Erythroblast (primary cell): ENCODE measurements at regions not wholly inside any gene's neighbourhood (a gene's known extent, or its start where the extent isn't known, plus 50 kb on each side); places are given as distances from the start of the nearest gene placed in this dataset.

Experiments
- GATA1 ChIP-seq: IDR thresholded peaks from 2 replicates; pipeline ENCODE4 v1.6.1; 2011; ENCODE audit warnings: low read depth, mild to moderate bottlenecking, control low read depth, low read length, moderate library complexity
- POLR2A ChIP-seq: IDR thresholded peaks from 2 replicates; pipeline ENCODE4 v1.6.1; 2011; ENCODE audit warnings: mild to moderate bottlenecking, low read length

- TF ChIP-seq POLR2A, result no peak
- no peak for TF ChIP-seq GATA1
Observed at GRCh38 chr3:193033226-193033780, 115.6 kb upstream of the MB21D2 start.
